ENCODE measurements at regions not wholly inside any gene's neighbourhood (a gene's known extent, or its start where the extent isn't known, plus 50 kb on each side); places are given as distances from the start of the nearest gene placed in this dataset.

GRCh38 chr7:152489044-152489443 is 53.2 kb upstream of the KMT2C start:
- no peak overlapping the region for H3K4me3 ChIP-seq (ENCODE audit: low read length in 3 of 3)
- H3K27me3 ChIP-seq (ENCODE audit: control insufficient read depth, insufficient read depth, low read length): no peaks in the 10 kb centered on the region
- no peaks in the 10 kb centered on the region for H3K9me3 ChIP-seq (ENCODE audit: control insufficient read depth in 2 of 3, insufficient read depth in 1 of 3, low read length in 3 of 3)
- no peaks in the 10 kb centered on the region for H3K36me3 ChIP-seq (ENCODE audit: control insufficient read depth in 2 of 3, insufficient read depth in 3 of 3, low read length in 3 of 3)
- FAIRE-seq (no peak), DNase-seq (no peak)
- no peaks in the 10 kb centered on the region for H3K4me1 ChIP-seq (ENCODE audit: control insufficient read depth in 2 of 3, insufficient read depth in 2 of 3, low read depth in 1 of 3, low read length in 3 of 3)
- intact Hi-C loops (cut with DNase I): no loop called here
- TF ChIP-seq CTCF (IDR thresholded peaks at IDR 0.05; ENCODE audit: borderline replicate concordance, extremely low read depth, insufficient read depth): no peak
- no peak overlapping the region for H3K9ac ChIP-seq (ENCODE audit: low read length in 3 of 3)
- no peak overlapping the region for H3K27ac ChIP-seq (ENCODE audit: low read depth in 2 of 2, low read length in 2 of 2)

- no peaks in the 10 kb centered on the region for H3K9me3 ChIP-seq (ENCODE audit: control insufficient read depth in 2 of 3, insufficient read depth in 1 of 3, low read length in 3 of 3)
- FAIRE-seq: no peak
- DNase-seq: no peak
- H3K27me3 ChIP-seq (ENCODE audit: control insufficient read depth, insufficient read depth, low read length): no peaks in the 10 kb centered on the region
- H3K9ac ChIP-seq (ENCODE audit: low read length in 3 of 3): no peak overlapping the region
- intact Hi-C loops (cut with DNase I): no loop called here
- no peaks in the 10 kb centered on the region for H3K4me1 ChIP-seq (ENCODE audit: control insufficient read depth in 2 of 3, insufficient read depth in 2 of 3, low read depth in 1 of 3, low read length in 3 of 3)
- H3K4me3 ChIP-seq (ENCODE audit: low read length in 3 of 3): no peak overlapping the region
- TF ChIP-seq CTCF (IDR thresholded peaks at IDR 0.05; ENCODE audit: borderline replicate concordance, extremely low read depth, insufficient read depth): no peak
- no peaks in the 10 kb centered on the region for H3K36me3 ChIP-seq (ENCODE audit: control insufficient read depth in 2 of 3, insufficient read depth in 3 of 3, low read length in 3 of 3)
- H3K27ac ChIP-seq (ENCODE audit: low read depth in 2 of 2, low read length in 2 of 2): no peak overlapping the region
These were observed 51.2 kb upstream of the KMT2C start for GRCh38 chr7:152486968-152487367.

GRCh38 chr7:152485826-152486225 is 50.0 kb upstream of the KMT2C start:
- TF ChIP-seq CTCF (IDR thresholded peaks at IDR 0.05; ENCODE audit: borderline replicate concordance, extremely low read depth, insufficient read depth): no peak
- H3K27me3 ChIP-seq (ENCODE audit: control insufficient read depth, insufficient read depth, low read length): no peaks in the 10 kb centered on the region
- H3K9me3 ChIP-seq (ENCODE audit: control insufficient read depth in 2 of 3, insufficient read depth in 1 of 3, low read length in 3 of 3): no peaks in the 10 kb centered on the region
- H3K4me3 ChIP-seq (ENCODE audit: low read length in 3 of 3): no peak overlapping the region
- H3K9ac ChIP-seq (ENCODE audit: low read length in 3 of 3): no peak overlapping the region
- FAIRE-seq (no peak), DNase-seq (no peak)
- no peaks in the 10 kb centered on the region for H3K4me1 ChIP-seq (ENCODE audit: control insufficient read depth in 2 of 3, insufficient read depth in 2 of 3, low read depth in 1 of 3, low read length in 3 of 3)
- H3K36me3 ChIP-seq (ENCODE audit: control insufficient read depth in 2 of 3, insufficient read depth in 3 of 3, low read length in 3 of 3): no peaks in the 10 kb centered on the region
- intact Hi-C loops (cut with DNase I): no loop called here
- no peak overlapping the region for H3K27ac ChIP-seq (ENCODE audit: low read depth in 2 of 2, low read length in 2 of 2)
